HEK293 (cell line): ENCODE measurements at regions not wholly inside any gene's neighbourhood (a gene's known extent, or its start where the extent isn't known, plus 50 kb on each side); places are given as distances from the start of the nearest gene placed in this dataset.

ENCODE experiments used
- CTCF ChIA-PET: fragments of 350-600 bp; formaldehyde crosslinking; extraction: SDS; loops from one replicate; lab custom pipeline; 2021; ENCODE audit warnings: antibody characterized with exemption; lab: Yijun Ruan, JAX
- POLR2A ChIA-PET: fragments of 300-600 bp; formaldehyde crosslinking; extraction: SDS; loops from one replicate; lab custom pipeline; 2020; ENCODE audit warnings: antibody characterized with exemption, inconsistent platforms; lab: Yijun Ruan, JAX
- H3K27ac ChIP-seq: fragments of 200-500 bp; sonication (Bioruptor generic); 2 replicates; pipeline ENCODE4 v1.5.1; 2014; ENCODE audit warnings: low read depth, low read length, control low read depth, inconsistent platforms; ENCODE audit errors: extremely low read depth
- H3K36me3 ChIP-seq, 2 experiments: fragments of 200-500 bp in 1 of 2; sonication (Bioruptor generic) in 1 of 2; 1 replicate in 1 of 2; 2 replicates in 1 of 2; pipeline ENCODE4 v1.5.1; 2014 to 2017; ENCODE audit warnings: inconsistent platforms in 2 of 2, low read length in 2 of 2; ENCODE audit not compliant: control insufficient read depth in 2 of 2, insufficient read depth in 1 of 2
- H3K4me1 ChIP-seq: fragments of 200-500 bp; sonication (Bioruptor generic); 2 replicates; pipeline ENCODE4 v1.5.1; 2014; ENCODE audit warnings: mild to moderate bottlenecking, low read length, inconsistent platforms; ENCODE audit not compliant: control insufficient read depth, insufficient read depth
- H3K4me3 ChIP-seq: 2 replicates; pipeline ENCODE4 v1.5.1; 2011; ENCODE audit warnings: low read depth, mild to moderate bottlenecking, control low read depth, low read length, moderate library complexity
- H3K9me3 ChIP-seq: fragments of 200-500 bp; sonication (Bioruptor generic); 2 replicates; pipeline ENCODE4 v1.5.1; 2014; ENCODE audit warnings: low read depth, low read length, inconsistent platforms; ENCODE audit not compliant: control insufficient read depth, insufficient read depth
- EGR2 ChIP-seq: fragments of 450-650 bp; formaldehyde crosslinking; IDR thresholded peaks from 2 replicates; pipeline ENCODE4 v1.5.1; 2016; ENCODE audit warnings: low read depth, missing biosample characterization, missing genetic modification characterization
- GFI1B ChIP-seq: fragments of 450-650 bp; formaldehyde crosslinking; IDR thresholded peaks from 2 replicates; pipeline ENCODE4 v1.5.1; 2016; ENCODE audit warnings: missing biosample characterization, missing genetic modification characterization
- PRDM1 ChIP-seq: fragments of 450-650 bp; formaldehyde crosslinking; IDR thresholded peaks from 2 replicates; pipeline ENCODE4; 2016; ENCODE audit warnings: missing biosample characterization, missing genetic modification characterization
- PRDM6 ChIP-seq: fragments of 450-650 bp; formaldehyde crosslinking; IDR thresholded peaks from 2 replicates; pipeline ENCODE4 v1.5.1; 2017; ENCODE audit warnings: missing biosample characterization, missing genetic modification characterization
- REST ChIP-seq: fragments of 450-650 bp; formaldehyde crosslinking; IDR thresholded peaks from 2 replicates; pipeline ENCODE4 v1.5.1; 2016; ENCODE audit warnings: missing biosample characterization, missing genetic modification characterization
- SCRT2 ChIP-seq: fragments of 450-650 bp; formaldehyde crosslinking; IDR thresholded peaks from 2 replicates; pipeline ENCODE4 v1.5.1; 2016; ENCODE audit warnings: missing biosample characterization, missing genetic modification characterization
- ZBTB1 ChIP-seq: fragments of 450-650 bp; formaldehyde crosslinking; IDR thresholded peaks from 2 replicates; pipeline ENCODE4 v1.5.1; 2016; ENCODE audit warnings: missing biosample characterization, missing genetic modification characterization
- ZBTB21 ChIP-seq: fragments of 450-650 bp; formaldehyde crosslinking; IDR thresholded peaks from 2 replicates; pipeline ENCODE4 v1.5.1; 2017; ENCODE audit warnings: missing biosample characterization, missing genetic modification characterization
- ZBTB26 ChIP-seq: fragments of 450-650 bp; formaldehyde crosslinking; optimal IDR thresholded peaks from 2 replicates; pipeline ENCODE3; 2016; ENCODE audit warnings: missing biosample characterization, mild to moderate bottlenecking, missing genetic modification characterization
- ZBTB6 ChIP-seq: fragments of 450-650 bp; formaldehyde crosslinking; IDR thresholded peaks from 2 replicates; pipeline ENCODE4 v1.5.1; 2017; ENCODE audit warnings: missing biosample characterization, missing genetic modification characterization
- ZFHX2 ChIP-seq: fragments of 450-650 bp; formaldehyde crosslinking; conservative IDR thresholded peaks from 2 replicates; pipeline ENCODE4 v1.5.1; 2016; ENCODE audit warnings: missing biosample characterization, missing genetic modification characterization
- ZFP37 ChIP-seq: fragments of 450-650 bp; formaldehyde crosslinking; IDR thresholded peaks from 2 replicates; pipeline ENCODE4 v1.5.1; 2016; ENCODE audit warnings: missing biosample characterization, missing genetic modification characterization
- ZNF24 ChIP-seq: fragments of 450-650 bp; formaldehyde crosslinking; IDR thresholded peaks from 2 replicates; pipeline ENCODE4 v1.5.1; 2016; ENCODE audit warnings: missing biosample characterization, missing genetic modification characterization
- ZNF391 ChIP-seq: fragments of 450-650 bp; formaldehyde crosslinking; IDR thresholded peaks from 2 replicates; pipeline ENCODE4 v1.5.1; 2016; ENCODE audit warnings: low read depth, missing biosample characterization, missing genetic modification characterization, borderline replicate concordance
- ZNF416 ChIP-seq: fragments of 450-650 bp; formaldehyde crosslinking; IDR thresholded peaks from 2 replicates; pipeline ENCODE4 v1.5.1; 2016; ENCODE audit warnings: missing biosample characterization, missing genetic modification characterization
- ZNF426 ChIP-seq: fragments of 450-650 bp; formaldehyde crosslinking; IDR thresholded peaks from 2 replicates; pipeline ENCODE4 v1.5.1; 2017; ENCODE audit warnings: missing biosample characterization, missing genetic modification characterization, mild to moderate bottlenecking, inconsistent platforms, moderate library complexity
- ZNF501 ChIP-seq: fragments of 450-650 bp; formaldehyde crosslinking; IDR thresholded peaks from 2 replicates; pipeline ENCODE4 v1.5.1; 2016; ENCODE audit warnings: missing biosample characterization, missing genetic modification characterization
- ZNF529 ChIP-seq: fragments of 450-650 bp; formaldehyde crosslinking; IDR thresholded peaks from 2 replicates; pipeline ENCODE4 v1.5.1; 2017; ENCODE audit warnings: missing genetic modification characterization, missing biosample characterization; ENCODE audit not compliant: insufficient replicate concordance
- ZNF701 ChIP-seq: fragments of 450-650 bp; formaldehyde crosslinking; IDR thresholded peaks from 2 replicates; pipeline ENCODE4 v1.5.1; 2016; ENCODE audit warnings: missing biosample characterization, missing genetic modification characterization
- ZNF76 ChIP-seq: fragments of 450-650 bp; formaldehyde crosslinking; IDR thresholded peaks from 2 replicates; pipeline ENCODE4; 2016; ENCODE audit warnings: low read depth, missing biosample characterization, missing genetic modification characterization, borderline replicate concordance
- ZNF776 ChIP-seq: fragments of 450-650 bp; formaldehyde crosslinking; IDR thresholded peaks from 2 replicates; pipeline ENCODE4 v1.5.0; 2017; ENCODE audit warnings: missing biosample characterization, missing genetic modification characterization, borderline replicate concordance
- ZNF837 ChIP-seq: fragments of 450-650 bp; formaldehyde crosslinking; IDR thresholded peaks from 2 replicates; pipeline ENCODE4 v1.5.1; 2016; ENCODE audit warnings: missing biosample characterization, missing genetic modification characterization
- ZSCAN5A ChIP-seq: fragments of 450-650 bp; formaldehyde crosslinking; IDR thresholded peaks from 2 replicates; pipeline ENCODE4 v1.5.1; 2016; ENCODE audit warnings: missing biosample characterization, missing genetic modification characterization

DNA sequence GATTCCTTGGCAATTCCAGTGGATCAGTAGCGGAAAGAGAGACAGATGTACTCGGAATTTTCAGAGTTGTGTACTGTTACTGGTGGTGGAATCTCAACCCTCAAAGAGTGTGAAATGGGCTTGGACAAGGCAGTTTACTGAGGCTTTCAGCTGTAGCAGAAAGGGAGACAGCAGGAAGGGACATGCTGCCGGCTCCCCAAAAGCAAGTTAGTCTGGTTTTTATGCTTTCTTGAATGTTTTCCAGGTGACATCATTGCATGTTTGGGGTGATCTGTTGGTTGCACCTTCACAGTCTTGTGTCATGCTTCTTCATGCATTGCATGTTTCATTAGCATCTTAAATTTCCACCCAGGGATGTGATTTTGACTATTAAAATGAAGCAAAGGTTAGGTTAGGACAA lies 1282.2 kb downstream of the ADGRL3 start:
- POLR2A ChIA-PET, result no interaction called here
- Histone ChIP-seq H3K27ac (no peak overlapping the region), H3K4me3 (no peak overlapping the region), H3K4me1 (no peaks in the 10 kb centered on the region), H3K36me3 (no peaks in the 10 kb centered on the region), H3K9me3 (no peaks in the 10 kb centered on the region)
- no peak for TF ChIP-seq ZNF391 (tag by site-specific recombination)
- TF ChIP-seq ZBTB6, result no peak
- TF ChIP-seq ZNF76 (tag by site-specific recombination), result no peak
- no peak for TF ChIP-seq ZBTB26 (tag by site-specific recombination)
- no peak for TF ChIP-seq ZNF426
- TF ChIP-seq ZFHX2 (tag by site-specific recombination), result no peak
- TF ChIP-seq ZNF837, result no peak
- no peak for TF ChIP-seq ZBTB21 (tag by site-specific recombination)
- no peak for TF ChIP-seq SCRT2 (tag by site-specific recombination)
- no peak for TF ChIP-seq ZNF529 (tag by site-specific recombination)
- TF ChIP-seq ZNF416, result no peak
- TF ChIP-seq REST (tag by site-specific recombination), result no peak
- TF ChIP-seq GFI1B, result no peak
- TF ChIP-seq ZNF776 (tag by site-specific recombination), result no peak
- no peak for TF ChIP-seq ZBTB1 (tag by site-specific recombination)
- no peak for TF ChIP-seq ZSCAN5A (tag by site-specific recombination)
- TF ChIP-seq ZNF501 (tag by site-specific recombination), result no peak
- TF ChIP-seq ZNF701 (tag by site-specific recombination), result no peak
- CTCF ChIA-PET, result no interaction called here

DNA sequence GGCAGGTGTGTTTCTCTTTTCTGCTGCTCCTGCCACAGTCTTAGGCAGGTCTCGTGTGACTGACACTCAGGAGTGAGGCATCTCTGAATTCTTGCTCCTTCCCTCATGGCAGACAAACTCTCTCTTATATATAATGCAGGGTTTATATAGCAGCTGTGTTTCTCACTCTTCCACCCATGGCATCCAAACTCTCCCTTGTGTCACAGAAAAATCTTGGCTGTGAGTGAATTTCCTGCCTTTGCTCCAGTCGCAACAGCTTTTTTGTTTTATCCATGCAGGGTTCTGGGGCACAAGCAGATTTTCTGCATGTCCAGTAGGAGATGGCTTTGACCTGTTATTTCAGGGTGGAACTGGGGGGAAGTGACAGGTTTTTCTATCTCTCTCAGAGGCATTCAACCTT lies 1275.5 kb downstream of the ADGRL3 start:
- CTCF ChIA-PET, result no interaction called here
- no peak for TF ChIP-seq ZBTB6
- TF ChIP-seq PRDM1, result no peak
- TF ChIP-seq PRDM6 (tag by site-specific recombination), result no peak
- no peak for TF ChIP-seq ZNF24 (tag by site-specific recombination)
- no peak for TF ChIP-seq ZFP37
- TF ChIP-seq EGR2 (tag by site-specific recombination), result no peak

More for the DNA sequence above, 1275.5 kb downstream of the ADGRL3 start:
- Histone ChIP-seq H3K36me3 (no peaks in the 10 kb centered on the region), H3K9me3 (no peaks in the 10 kb centered on the region), H3K4me1 (no peaks in the 10 kb centered on the region), H3K4me3 (no peak overlapping the region), H3K27ac (no peak overlapping the region)
- POLR2A ChIA-PET, result no interaction called here
